Activated B cell treated with CpG ODN at 0.5 μM for 24 hours (primary cell): ENCODE measurements at regions not wholly inside any gene's neighbourhood (a gene's known extent, or its start where the extent isn't known, plus 50 kb on each side); places are given as distances from the start of the nearest gene placed in this dataset.

Experiments
- ATAC-seq: fragments of 200-7000 bp; cut with Tn5 transposase; one replicate; pipeline ENCODE4 v1.10.0; 2021; ENCODE audit warnings: low read depth, mild to moderate bottlenecking, moderate library complexity
- CTCF ChIA-PET: fragments of 350-600 bp; sonication (Branson Sonifier 250); formaldehyde crosslinking; loops from one replicate; lab custom pipeline; 2021; ENCODE audit warnings: antibody characterized with exemption; lab: Charles Lee
- POLR2A ChIA-PET: fragments of 350-600 bp; sonication (Branson Sonifier 250); formaldehyde crosslinking; loops from one replicate; lab custom pipeline; 2021; ENCODE audit warnings: antibody characterized with exemption; lab: Charles Lee
- DNase-seq: peaks from one replicate; pipeline ENCODE4 v3.0.0; 2022
- H3K27ac Mint-ChIP-seq: one replicate; pipeline ENCODE4 v1.8.0; 2020; ENCODE audit warnings: mixed read lengths
- H3K27me3 Mint-ChIP-seq: one replicate; pipeline ENCODE4 v1.8.0; 2021; ENCODE audit warnings: mixed read lengths
- H3K36me3 Mint-ChIP-seq: one replicate; pipeline ENCODE4 v1.8.0; 2021; ENCODE audit warnings: low read depth, mixed read lengths
- H3K4me1 Mint-ChIP-seq: one replicate; pipeline ENCODE4 v1.8.0; 2021; ENCODE audit warnings: mixed read lengths
- H3K4me3 Mint-ChIP-seq: one replicate; pipeline ENCODE4 v1.8.0; 2020; ENCODE audit warnings: mild to moderate bottlenecking, mixed read lengths
- H3K9me3 Mint-ChIP-seq: one replicate; pipeline ENCODE4 v1.8.0; 2020; ENCODE audit warnings: mixed read lengths
- intact Hi-C: fragments of 100-400 bp; cut with micrococcal nuclease; formaldehyde crosslinking; loops from one replicate; pipeline ENCODE4 v1.15.1; 2024
- TF ChIP-seq, protein P1 (sequence below): fragments of 200-600 bp; IDR thresholded peaks from one replicate; pipeline ENCODE4 v1.8.0; 2022; ENCODE audit warnings: antibody characterized with exemption, mild to moderate bottlenecking

DNA sequence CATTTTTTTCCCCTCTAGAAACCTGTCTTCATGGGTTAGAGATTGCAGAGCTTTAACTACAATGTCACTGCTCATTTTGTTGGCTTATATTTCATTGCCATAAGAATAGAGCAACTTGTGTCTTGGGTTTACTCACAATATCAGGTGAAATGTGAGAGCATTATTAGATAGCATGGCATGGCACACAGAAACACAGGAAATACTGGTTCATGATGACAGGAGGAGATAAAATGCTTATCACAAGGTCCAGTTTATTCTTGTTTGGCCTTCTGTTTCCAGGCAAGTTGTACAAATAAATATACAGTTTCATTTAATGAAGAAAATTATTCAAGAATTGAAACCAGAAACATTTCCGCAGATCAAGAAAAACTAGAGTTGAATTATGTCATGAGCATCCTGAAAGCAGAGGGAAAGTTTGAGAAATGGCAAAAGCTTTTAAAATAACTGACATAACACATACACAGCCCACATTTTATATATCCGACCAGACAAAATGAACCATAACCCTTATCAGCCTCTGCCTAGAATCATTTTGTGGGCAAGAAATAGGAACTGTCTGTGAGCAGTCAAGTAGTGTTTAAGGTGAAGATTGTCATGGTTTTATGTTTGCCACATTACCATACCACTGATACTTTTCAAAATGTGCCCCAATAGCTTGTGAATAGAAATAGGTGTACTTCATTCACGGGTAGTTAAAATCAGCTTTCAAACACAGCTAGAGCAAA lies 297.9 kb upstream of the ARGLU1 start:
- no peak overlapping the region for H3K4me3 Mint-ChIP-seq
- DNase-seq (no peak), ATAC-seq (no peak)
- TF ChIP-seq, protein P1, sequence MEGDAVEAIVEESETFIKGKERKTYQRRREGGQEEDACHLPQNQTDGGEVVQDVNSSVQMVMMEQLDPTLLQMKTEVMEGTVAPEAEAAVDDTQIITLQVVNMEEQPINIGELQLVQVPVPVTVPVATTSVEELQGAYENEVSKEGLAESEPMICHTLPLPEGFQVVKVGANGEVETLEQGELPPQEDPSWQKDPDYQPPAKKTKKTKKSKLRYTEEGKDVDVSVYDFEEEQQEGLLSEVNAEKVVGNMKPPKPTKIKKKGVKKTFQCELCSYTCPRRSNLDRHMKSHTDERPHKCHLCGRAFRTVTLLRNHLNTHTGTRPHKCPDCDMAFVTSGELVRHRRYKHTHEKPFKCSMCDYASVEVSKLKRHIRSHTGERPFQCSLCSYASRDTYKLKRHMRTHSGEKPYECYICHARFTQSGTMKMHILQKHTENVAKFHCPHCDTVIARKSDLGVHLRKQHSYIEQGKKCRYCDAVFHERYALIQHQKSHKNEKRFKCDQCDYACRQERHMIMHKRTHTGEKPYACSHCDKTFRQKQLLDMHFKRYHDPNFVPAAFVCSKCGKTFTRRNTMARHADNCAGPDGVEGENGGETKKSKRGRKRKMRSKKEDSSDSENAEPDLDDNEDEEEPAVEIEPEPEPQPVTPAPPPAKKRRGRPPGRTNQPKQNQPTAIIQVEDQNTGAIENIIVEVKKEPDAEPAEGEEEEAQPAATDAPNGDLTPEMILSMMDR = no peak
- intact Hi-C loops = no loop called here
- ChIA-PET CTCF (no interaction called here), POLR2A (no interaction called here)
- H3K9me3 Mint-ChIP-seq = no peaks in the 10 kb centered on the region
- H3K27me3 Mint-ChIP-seq = no peaks in the 10 kb centered on the region
- peaks cover 3% of the 10 kb centered on the region for H3K4me1 Mint-ChIP-seq
- H3K27ac Mint-ChIP-seq = no peak overlapping the region
- H3K36me3 Mint-ChIP-seq = no peaks in the 10 kb centered on the region

DNA sequence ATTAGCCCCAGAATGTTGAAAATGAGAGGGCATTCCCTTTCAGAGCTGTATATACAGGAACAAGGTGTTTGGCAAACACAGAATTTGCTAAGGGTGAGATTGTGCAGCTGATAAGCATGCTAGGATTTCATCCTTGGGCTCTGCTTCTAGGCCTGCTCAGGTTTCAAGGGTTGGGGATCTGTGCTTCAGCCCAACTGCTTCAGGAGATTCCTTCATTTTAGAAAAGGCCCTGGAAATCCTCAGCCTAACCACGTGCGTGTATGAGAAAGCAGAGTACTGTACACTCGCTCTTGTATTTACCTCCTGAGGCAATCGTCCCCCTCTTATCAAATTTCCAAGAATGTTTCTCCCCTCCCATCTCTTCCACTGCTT lies 291.6 kb upstream of the ARGLU1 start:
- Mint-ChIP-seq H3K9me3 (no peaks in the 10 kb centered on the region), H3K27me3 (no peaks in the 10 kb centered on the region)
- POLR2A ChIA-PET = no interaction called here

DNA sequence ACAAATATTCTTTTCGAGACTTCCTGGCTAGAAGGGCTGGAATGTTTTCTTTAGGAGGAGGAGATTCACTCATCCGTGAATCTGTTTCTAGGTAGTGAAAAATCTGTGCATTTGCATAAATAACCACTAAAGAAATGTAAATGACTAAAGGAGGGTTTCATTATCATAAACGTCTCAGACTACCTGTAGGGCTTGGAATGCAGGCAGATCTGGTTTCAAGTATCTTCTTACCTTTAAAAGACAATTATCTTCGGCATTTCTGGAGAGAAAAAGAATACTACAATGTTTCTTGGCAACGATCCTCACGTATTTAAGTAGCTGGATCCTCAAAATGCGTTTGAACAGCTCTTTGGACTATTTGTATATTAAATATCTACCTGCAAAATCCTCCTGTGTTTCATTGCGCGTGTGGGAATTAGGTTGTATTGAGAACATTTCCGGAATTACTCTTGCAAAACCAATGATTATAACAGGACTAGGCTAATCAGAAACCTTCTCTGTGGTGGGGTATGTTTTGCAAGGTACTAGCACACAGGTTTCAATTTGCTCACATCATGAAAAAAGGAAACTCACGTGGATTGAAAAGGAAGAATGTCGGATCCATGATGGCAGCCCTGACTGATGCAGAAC lies 291.1 kb upstream of the ARGLU1 start:
- no peaks in the 10 kb centered on the region for H3K4me1 Mint-ChIP-seq
- intact Hi-C loops = no loop called here
- no peaks in the 10 kb centered on the region for H3K9me3 Mint-ChIP-seq
- H3K4me3 Mint-ChIP-seq = no peak overlapping the region
- H3K36me3 Mint-ChIP-seq = no peaks in the 10 kb centered on the region
- ChIA-PET CTCF (no interaction called here), POLR2A (no interaction called here)
- no peak for ATAC-seq
- no peak overlapping the region for H3K27ac Mint-ChIP-seq
- no peaks in the 10 kb centered on the region for H3K27me3 Mint-ChIP-seq
- TF ChIP-seq, protein P1 = no peak
- DNase-seq = no peak

More for the DNA sequence above, 291.6 kb upstream of the ARGLU1 start:
- CTCF ChIA-PET = no interaction called here
- Mint-ChIP-seq H3K27ac (no peak overlapping the region), H3K36me3 (no peaks in the 10 kb centered on the region), H3K4me3 (no peak overlapping the region), H3K4me1 (no peaks in the 10 kb centered on the region)
- TF ChIP-seq, protein P1 = no peak
- ATAC-seq (no peak), DNase-seq (no peak)
- intact Hi-C loops = no loop called here

DNA sequence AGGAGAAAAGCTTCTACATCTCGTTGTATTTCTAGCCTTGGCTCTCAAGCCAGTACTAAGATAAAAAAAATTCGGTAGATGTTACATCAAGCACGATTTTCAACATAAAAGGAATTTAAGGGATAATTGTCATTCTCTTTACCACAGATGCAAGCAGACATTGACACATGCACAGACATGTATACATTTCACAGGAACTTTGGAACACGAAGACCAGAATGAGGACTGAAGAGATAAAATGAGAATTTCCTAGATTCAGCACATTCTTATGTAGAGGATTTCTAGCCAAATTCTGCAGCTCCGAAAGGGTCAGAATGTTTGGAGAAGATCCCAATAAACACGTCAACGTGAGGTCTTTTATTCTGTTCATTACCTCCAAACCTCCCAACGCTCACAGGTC lies 284.5 kb upstream of the ARGLU1 start:
- Mint-ChIP-seq H3K4me3 (no peak overlapping the region), H3K36me3 (no peaks in the 10 kb centered on the region), H3K27me3 (no peaks in the 10 kb centered on the region), H3K4me1 (no peaks in the 10 kb centered on the region), H3K27ac (no peak overlapping the region), H3K9me3 (no peaks in the 10 kb centered on the region)
- ChIA-PET POLR2A (no interaction called here), CTCF (no interaction called here)
- TF ChIP-seq, protein P1 = no peak
- DNase-seq (no peak), ATAC-seq (no peak)
- intact Hi-C loops = no loop called here

DNA sequence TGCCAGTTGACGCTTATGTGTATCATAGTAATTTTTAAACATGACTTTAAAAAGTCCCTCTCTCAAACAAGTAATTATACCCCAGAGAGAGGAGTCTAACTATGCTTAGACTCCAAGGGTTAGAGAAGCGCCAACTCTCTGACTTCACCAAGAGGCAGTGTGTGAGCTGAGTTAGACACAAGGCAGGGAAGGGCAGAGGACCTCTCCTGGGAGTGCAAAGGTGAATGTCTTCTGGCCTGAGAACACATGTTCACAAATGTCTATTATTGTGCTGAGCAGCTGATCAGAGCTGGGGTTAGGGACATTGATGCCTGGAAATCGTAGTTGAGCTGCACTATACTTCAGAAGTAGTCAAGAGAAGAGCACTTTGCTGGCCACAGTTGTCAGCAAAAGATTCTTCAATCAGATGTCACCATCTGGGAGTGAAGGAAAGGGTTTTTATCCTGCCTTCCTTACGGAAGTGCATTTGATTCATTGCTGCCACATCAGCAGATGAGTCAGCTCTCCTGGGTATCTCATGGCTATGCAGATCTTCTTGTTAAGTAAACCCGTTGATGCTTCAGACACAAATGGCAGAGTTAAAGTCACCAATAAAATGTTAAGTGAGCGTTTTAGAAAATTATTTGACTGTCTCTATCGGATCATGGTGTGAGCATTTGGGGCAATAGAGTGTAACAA lies 283.2 kb upstream of the ARGLU1 start:
- TF ChIP-seq, protein P1 = no peak
- ATAC-seq (no peak), DNase-seq (no peak)
- Mint-ChIP-seq H3K9me3 (no peaks in the 10 kb centered on the region), H3K27me3 (no peaks in the 10 kb centered on the region), H3K36me3 (no peaks in the 10 kb centered on the region), H3K4me1 (no peaks in the 10 kb centered on the region), H3K27ac (no peak overlapping the region), H3K4me3 (no peak overlapping the region)
- CTCF ChIA-PET = no interaction called here
- POLR2A ChIA-PET = no interaction called here
- intact Hi-C loops = no loop called here
